Prostate gland (tissue), 2 donors: ENCODE measurements at regions not wholly inside any gene's neighbourhood (a gene's known extent, or its start where the extent isn't known, plus 50 kb on each side); places are given as distances from the start of the nearest gene placed in this dataset.

Source experiments
- CTCF ChIP-seq, 4 experiments: fragments of 200-600 bp in 2 of 4; fragments of 450-650 bp in 2 of 4; sonication (generic) in 2 of 4; IDR thresholded peaks; 1 replicate in 3 of 4; 2 replicates in 1 of 4; pipeline ENCODE4 v1.5.1; 2016 to 2019; ENCODE audit warnings: antibody characterized with exemption in 4 of 4, mild to moderate bottlenecking in 2 of 4, moderate library complexity in 2 of 4
- POLR2A ChIP-seq: fragments of 450-650 bp; IDR thresholded peaks from one replicate; pipeline ENCODE4 v1.6.1; 2016; ENCODE audit warnings: antibody characterized with exemption, mild to moderate bottlenecking

DNA sequence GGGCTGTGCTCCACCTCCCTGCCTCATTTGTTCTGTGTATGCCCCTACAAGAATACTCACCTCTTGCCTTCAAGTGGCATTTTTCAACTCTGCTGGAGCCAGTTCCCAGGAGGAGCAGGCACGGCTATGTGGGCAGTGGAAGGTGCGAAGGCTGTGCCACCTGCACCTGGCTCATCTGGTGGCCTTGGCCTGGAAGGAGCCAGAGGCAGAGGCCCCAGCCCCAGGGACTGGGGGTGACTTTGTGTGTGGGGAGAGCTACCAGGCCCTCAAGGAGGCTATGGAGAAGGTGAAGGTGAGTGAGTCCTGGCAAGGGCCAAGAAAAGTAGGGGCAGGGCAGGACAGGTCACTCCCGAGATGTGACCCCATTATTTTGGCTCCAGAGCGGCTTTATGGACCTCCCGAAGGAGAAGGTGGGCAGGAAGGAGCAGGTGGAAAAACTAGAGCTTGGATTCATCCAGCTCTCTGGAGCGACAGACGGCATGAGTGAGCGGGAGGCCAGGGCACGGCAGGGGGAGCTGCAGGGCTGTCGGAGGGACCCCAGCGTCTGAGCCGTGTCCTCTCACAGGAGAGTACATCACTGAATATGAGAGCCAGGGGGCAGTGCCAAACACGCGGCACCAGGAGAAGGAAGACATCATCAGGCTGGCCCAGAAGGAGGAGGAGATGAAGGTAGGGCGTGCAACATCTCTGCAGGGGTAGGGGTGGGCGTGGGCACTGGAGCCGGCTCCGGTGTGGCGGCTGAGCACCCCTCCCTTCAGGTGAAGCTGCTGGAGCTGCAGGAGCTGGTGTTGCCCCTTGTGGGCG lies 57.3 kb upstream of the UBE2Q2 start:
- TF ChIP-seq CTCF (IDR thresholded peaks at IDR 0.05): no peak
- no peak for TF ChIP-seq POLR2A
